Osteocyte (in vitro differentiated cells): ENCODE measurements at regions not wholly inside any gene's neighbourhood (a gene's known extent, or its start where the extent isn't known, plus 50 kb on each side); places are given as distances from the start of the nearest gene placed in this dataset.
"Not testable (repeated sequence)": the region's sequence is repeated elsewhere in the genome, so short reads cannot be mapped to it uniquely, and the experiment has no call there.

ENCODE experiments used
- DNase-seq: peaks from one replicate; pipeline ENCODE4 v3.0.0; 2021; ENCODE audit warnings: mixed read lengths; ENCODE audit not compliant: unreplicated experiment; ENCODE audit errors: extremely low spot score
- H3K27ac Mint-ChIP-seq: one replicate; pipeline ENCODE4 v1.8.0; 2021; ENCODE audit warnings: mild to moderate bottlenecking, mixed read lengths; ENCODE audit not compliant: unreplicated experiment
- H3K27me3 Mint-ChIP-seq: one replicate; pipeline ENCODE4 v1.8.0; 2021; ENCODE audit warnings: mixed read lengths; ENCODE audit not compliant: unreplicated experiment
- H3K36me3 Mint-ChIP-seq: one replicate; pipeline ENCODE4 v1.8.0; 2021; ENCODE audit warnings: mixed read lengths; ENCODE audit not compliant: unreplicated experiment
- H3K4me1 Mint-ChIP-seq: one replicate; pipeline ENCODE4 v1.8.0; 2021; ENCODE audit warnings: mixed read lengths; ENCODE audit not compliant: unreplicated experiment
- H3K4me3 Mint-ChIP-seq: one replicate; pipeline ENCODE4 v1.8.0; 2021; ENCODE audit warnings: mild to moderate bottlenecking, moderate library complexity, mixed read lengths; ENCODE audit not compliant: unreplicated experiment
- H3K9me3 Mint-ChIP-seq: one replicate; pipeline ENCODE4 v1.8.0; 2021; ENCODE audit warnings: mixed read lengths; ENCODE audit not compliant: unreplicated experiment
- CTCF ChIP-seq: fragments of 200-600 bp; sonication (generic); IDR thresholded peaks from 2 replicates; pipeline ENCODE4 v1.5.0; 2021; ENCODE audit warnings: antibody characterized with exemption, mild to moderate bottlenecking, moderate library complexity

GRCh38 chr15:45871121-45871855 lies 236.5 kb downstream of the SQOR start:
- H3K4me1 Mint-ChIP-seq, result peaks cover 32% of the 10 kb centered on the region
- H3K4me3 Mint-ChIP-seq, result no peak overlapping the region
- peak; percentile 87 for DNase-seq
- peaks cover 5% of the 10 kb centered on the region for H3K36me3 Mint-ChIP-seq
- H3K27ac Mint-ChIP-seq, result peak overlapping the region; percentile 65
- TF ChIP-seq CTCF, result peak; percentile 5
- peaks cover 22% of the 10 kb centered on the region for H3K9me3 Mint-ChIP-seq
- H3K27me3 Mint-ChIP-seq, result no peaks in the 10 kb centered on the region

- Mint-ChIP-seq H3K9me3 (peaks cover 38% of the 10 kb centered on the region), H3K4me3 (no peak overlapping the region), H3K27ac (peak overlapping the region; percentile 40), H3K4me1 (peaks cover 30% of the 10 kb centered on the region), H3K36me3 (peaks cover 7% of the 10 kb centered on the region), H3K27me3 (peaks cover 17% of the 10 kb centered on the region)
- no peak for DNase-seq
- TF ChIP-seq CTCF, result no peak
Observed at GRCh38 chr15:45873781-45874180, 239.0 kb downstream of the SQOR start.

- H3K36me3 Mint-ChIP-seq, H3K27ac Mint-ChIP-seq, H3K4me3 Mint-ChIP-seq, DNase-seq: not testable (repeated sequence)
- Mint-ChIP-seq H3K27me3 (peaks cover 17% of the 10 kb centered on the region), H3K9me3 (peaks cover 41% of the 10 kb centered on the region), H3K4me1 (peaks cover 30% of the 10 kb centered on the region)
Observed at GRCh38 chr15:45874566-45874965, 239.7 kb downstream of the SQOR start.

- TF ChIP-seq CTCF, result no peak
- Mint-ChIP-seq H3K4me3 (no peak overlapping the region), H3K27ac (no peak overlapping the region), H3K4me1 (peaks cover 11% of the 10 kb centered on the region), H3K27me3 (no peaks in the 10 kb centered on the region), H3K36me3 (no peaks in the 10 kb centered on the region), H3K9me3 (peaks cover 5% of the 10 kb centered on the region)
- DNase-seq, result no peak
Observed at GRCh38 chr15:45884289-45884688, 249.5 kb downstream of the SQOR start.

- no peaks in the 10 kb centered on the region for H3K27me3 Mint-ChIP-seq
- no peaks in the 10 kb centered on the region for H3K36me3 Mint-ChIP-seq
- H3K4me1 Mint-ChIP-seq, result peaks cover 11% of the 10 kb centered on the region
- DNase-seq, result no peak
- no peak overlapping the region for H3K27ac Mint-ChIP-seq
- no peak for TF ChIP-seq CTCF
- peaks cover 5% of the 10 kb centered on the region for H3K9me3 Mint-ChIP-seq
- no peak overlapping the region for H3K4me3 Mint-ChIP-seq
Observed at GRCh38 chr15:45884755-45885445, 250.1 kb downstream of the SQOR start.
